GM12865 (cell line): ENCODE measurements at regions not wholly inside any gene's neighbourhood (a gene's known extent, or its start where the extent isn't known, plus 50 kb on each side); places are given as distances from the start of the nearest gene placed in this dataset.
A peak's percentile ranks its signal among the peaks of the same experiment; 100 is the strongest.

Experiments
- DNase-seq: peaks from one replicate; pipeline ENCODE4 v3.0.0; 2010; ENCODE audit warnings: low read depth
- H3K4me3 ChIP-seq: 2 replicates; pipeline ENCODE4 v1.5.1; 2011; ENCODE audit warnings: mild to moderate bottlenecking, low read depth, low read length, control low read depth
- TF ChIP-seq, protein P1 (sequence below): IDR thresholded peaks from 2 replicates; pipeline ENCODE4 v1.5.1; 2011; ENCODE audit warnings: low read length, control low read depth, low read depth, inconsistent platforms; ENCODE audit not compliant: insufficient read depth; ENCODE audit errors: missing control alignments

DNA sequence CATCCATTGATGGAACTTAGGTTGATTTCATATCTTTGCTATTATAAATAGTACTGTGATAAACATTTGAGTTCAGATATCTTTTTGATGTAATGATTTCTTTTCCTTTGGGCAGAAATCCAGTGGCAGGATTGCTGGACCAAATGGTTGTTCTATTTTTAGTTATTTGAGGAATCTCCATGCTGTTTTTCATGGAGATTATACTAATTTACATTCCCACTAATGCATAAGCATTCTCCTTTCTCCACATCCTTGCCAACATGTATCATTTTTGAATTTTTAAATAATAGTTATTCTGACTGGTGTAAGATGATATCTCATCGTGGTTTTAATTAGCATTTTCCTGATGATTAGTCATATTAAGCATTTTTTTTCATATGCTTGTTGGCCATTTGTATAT, 144.0 kb upstream of the SUCLG2 start:
- TF ChIP-seq, protein P1, sequence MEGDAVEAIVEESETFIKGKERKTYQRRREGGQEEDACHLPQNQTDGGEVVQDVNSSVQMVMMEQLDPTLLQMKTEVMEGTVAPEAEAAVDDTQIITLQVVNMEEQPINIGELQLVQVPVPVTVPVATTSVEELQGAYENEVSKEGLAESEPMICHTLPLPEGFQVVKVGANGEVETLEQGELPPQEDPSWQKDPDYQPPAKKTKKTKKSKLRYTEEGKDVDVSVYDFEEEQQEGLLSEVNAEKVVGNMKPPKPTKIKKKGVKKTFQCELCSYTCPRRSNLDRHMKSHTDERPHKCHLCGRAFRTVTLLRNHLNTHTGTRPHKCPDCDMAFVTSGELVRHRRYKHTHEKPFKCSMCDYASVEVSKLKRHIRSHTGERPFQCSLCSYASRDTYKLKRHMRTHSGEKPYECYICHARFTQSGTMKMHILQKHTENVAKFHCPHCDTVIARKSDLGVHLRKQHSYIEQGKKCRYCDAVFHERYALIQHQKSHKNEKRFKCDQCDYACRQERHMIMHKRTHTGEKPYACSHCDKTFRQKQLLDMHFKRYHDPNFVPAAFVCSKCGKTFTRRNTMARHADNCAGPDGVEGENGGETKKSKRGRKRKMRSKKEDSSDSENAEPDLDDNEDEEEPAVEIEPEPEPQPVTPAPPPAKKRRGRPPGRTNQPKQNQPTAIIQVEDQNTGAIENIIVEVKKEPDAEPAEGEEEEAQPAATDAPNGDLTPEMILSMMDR = no peak
- no peak overlapping the region for H3K4me3 ChIP-seq
- no peak for DNase-seq

DNA sequence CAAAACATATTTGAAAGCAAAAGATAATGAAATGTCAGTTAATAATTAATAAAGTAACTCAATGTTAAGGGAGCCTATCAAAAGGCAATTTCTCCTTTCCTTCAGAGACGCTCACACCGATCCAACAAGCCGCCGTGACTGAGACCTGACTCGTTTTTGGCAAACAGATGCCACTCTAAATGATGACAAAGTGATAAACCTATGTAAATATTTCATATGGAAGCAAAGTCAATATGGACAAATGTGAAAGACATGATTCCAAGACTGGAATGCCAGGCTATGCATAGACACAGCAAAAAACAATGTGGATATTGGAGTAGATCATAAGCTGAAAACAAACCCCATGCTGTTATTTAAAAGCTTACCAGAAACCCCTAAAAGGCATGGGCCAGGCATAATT, 137.2 kb upstream of the SUCLG2 start:
- no peak overlapping the region for H3K4me3 ChIP-seq
- no peak for DNase-seq
- TF ChIP-seq, protein P1 = no peak

GRCh38 chr3:67790043-67790442, 135.6 kb upstream of the SUCLG2 start:
- H3K4me3 ChIP-seq = no peak overlapping the region
- peak; percentile 65 for DNase-seq
- TF ChIP-seq, protein P1 = peak; percentile 72

- DNase-seq = no peak
- TF ChIP-seq, protein P1 = no peak
- H3K4me3 ChIP-seq = no peak overlapping the region
Observed at GRCh38 chr3:67788396-67788795, 134.0 kb upstream of the SUCLG2 start.

DNA sequence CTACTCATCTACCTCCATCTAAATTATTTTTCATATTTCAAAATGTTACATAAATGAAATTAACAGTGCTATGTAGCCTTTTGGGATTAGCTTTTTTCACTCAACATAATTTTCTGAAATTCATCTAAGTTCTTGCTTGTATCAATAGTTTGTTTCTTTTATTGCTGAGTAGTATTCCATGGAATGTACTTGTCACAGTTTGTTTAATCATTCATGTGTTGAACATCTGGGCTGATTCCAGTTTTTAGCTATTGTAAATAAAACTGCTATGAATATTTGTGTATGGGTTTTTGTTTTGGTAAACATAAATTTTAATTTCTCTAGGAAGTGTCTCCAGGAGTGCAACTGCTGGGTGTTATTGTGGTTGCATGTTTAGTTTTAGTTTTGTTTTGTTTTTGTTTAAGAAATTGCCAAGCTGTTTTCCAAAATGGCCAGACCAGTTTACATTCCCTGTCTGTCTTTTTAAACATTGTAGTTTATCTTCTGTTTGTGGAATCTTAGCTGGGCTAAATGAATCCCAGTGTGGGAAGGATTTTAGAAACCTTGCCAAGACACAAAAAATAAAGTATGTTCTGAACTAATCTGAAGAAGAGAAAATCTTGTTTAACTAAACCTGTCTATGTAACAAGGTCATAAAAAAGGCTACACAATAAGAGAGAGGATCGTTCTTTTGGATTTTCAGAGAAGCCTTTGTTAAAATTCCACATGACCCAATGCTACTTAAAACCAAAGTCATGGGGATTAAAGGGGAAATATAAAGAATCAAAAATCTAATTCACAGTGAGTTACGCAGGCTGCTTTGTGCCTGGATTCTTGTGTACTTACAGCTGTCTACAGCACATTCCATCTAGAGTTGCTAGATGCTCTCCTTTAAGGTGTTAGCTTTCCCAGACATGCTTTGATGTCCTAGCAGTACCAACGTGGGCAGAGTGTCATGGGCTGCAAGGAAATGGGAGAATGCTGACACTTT, 129.2 kb upstream of the SUCLG2 start:
- TF ChIP-seq, protein P1 = no peak
- H3K4me3 ChIP-seq = no peak overlapping the region
- DNase-seq = no peak

GRCh38 chr3:67781871-67782270, 127.5 kb upstream of the SUCLG2 start:
- no peak overlapping the region for H3K4me3 ChIP-seq
- DNase-seq = no peak
- TF ChIP-seq, protein P1 = no peak

DNA sequence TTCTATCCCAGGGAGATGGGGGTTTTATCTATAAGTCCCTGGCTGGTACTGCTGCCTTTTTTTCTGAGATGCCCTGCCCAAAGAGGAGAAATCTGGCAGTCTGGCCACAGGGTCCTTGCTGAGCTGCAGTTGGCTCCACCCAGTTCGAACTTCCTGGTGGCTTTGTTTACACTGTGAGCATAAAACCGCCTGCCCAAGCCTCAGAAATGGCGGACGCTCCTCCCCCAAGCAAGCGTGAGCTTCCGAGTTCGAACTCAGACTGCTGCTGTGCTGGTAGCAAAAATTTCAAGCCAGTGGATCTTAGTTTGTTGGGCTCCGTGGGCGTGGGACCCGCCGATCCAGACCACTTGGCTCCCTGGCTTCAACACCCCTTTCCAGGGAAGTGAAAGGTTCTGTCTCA, 126.8 kb upstream of the SUCLG2 start:
- TF ChIP-seq, protein P1 = no peak
- DNase-seq = no peak
- H3K4me3 ChIP-seq = no peak overlapping the region
